ENCODE measurements at regions not wholly inside any gene's neighbourhood (a gene's known extent, or its start where the extent isn't known, plus 50 kb on each side); places are given as distances from the start of the nearest gene placed in this dataset.

DNA sequence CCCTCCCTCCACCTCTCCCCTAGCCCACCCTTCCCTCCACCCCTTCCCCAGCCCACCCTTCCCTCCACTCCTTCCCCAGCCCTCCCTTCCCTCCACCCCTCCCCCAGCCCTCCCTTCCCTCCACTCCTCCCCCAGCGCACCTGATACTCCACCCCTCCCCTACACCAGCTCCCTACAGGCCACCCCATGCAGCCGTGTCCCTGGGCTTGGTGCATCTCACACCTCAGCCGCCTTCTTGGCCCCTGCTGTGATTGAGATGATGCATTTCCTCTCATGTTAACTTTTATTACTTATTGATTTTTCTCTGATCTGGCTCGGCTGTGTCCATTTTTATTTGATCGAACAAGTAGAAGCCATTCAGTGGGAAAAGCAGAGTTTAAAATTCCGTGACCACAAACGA, 243.8 kb downstream of the MATN1 start:
- no peak for DNase-seq (ENCODE audit: low read depth)

DNA sequence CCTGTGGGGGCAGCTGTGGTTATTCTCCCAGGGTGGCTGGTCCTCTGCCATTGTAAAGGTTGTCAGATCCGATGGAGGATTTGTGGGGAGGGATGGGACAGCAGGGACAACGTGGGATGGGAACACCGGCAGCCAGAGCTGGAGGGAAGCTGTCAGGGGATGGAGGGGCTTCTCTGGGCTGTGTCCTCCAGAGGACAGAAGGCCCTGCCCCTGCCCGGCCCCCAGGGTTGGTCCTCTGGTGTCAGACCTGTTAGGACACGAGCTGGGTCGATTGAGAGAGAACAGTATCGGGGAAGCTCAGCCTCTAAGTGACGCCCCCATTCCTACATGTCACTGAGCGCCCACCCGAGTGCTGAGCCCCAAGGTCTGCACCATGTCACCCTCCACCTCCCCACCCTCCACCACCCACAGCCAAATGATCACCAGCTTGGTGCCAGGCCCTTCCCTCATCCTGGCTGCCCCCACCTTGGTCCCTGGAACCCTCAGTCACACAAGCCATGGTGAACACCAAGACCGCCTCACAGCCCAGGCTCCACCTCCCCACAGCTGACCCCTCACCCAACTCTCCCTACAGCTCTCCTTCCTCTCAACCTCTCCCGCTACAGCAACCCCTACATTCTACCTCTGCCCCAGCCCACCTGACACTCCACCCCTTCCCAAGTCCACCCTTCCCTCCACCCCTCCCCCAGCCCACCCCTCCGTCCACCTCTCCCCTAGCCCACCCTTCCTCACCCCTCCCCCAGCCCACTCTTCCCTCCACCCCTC, 244.4 kb downstream of the MATN1 start:
- DNase-seq (ENCODE audit: low read depth) = no peak

DNA sequence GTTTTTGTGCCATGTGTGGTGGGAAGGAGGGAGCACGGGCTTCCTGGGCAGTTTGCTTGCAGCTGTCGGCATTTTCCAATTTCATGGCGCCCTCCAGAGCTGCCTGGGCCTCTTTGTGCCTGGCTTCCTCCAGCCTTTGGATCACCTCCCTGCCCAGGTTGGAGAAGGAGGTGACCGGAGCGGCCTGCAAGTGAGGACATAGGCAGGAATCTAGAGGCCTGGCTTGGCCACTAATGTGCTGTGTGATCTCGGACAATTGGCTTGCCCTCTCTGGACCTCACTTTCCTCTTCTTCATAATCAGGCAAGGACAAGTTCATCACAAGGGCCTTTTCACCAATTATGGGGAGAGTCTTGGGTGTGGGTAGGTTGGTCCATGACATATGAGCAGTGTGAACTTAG, 245.1 kb downstream of the MATN1 start:
- no peak for DNase-seq (ENCODE audit: low read depth)

DNA sequence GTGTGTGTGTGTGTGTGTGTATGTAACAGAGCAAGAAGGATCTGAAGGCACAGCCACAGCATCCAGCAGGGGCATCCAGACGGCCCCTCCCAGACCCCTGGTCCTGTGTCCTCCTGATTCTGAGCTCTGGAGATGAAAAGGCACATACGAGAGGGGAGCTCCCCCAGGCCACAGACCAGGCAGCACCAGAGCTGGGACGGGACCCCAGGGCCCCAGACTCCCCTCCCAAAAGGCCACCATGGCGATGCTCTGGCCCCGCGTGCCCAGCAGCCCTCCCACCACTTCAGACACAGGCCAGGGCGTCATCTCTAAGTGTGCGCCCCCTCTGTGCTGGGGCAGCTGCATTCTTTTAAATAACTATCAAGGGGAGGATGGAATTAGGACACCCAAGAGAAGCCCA, 245.8 kb downstream of the MATN1 start:
- no peak for DNase-seq (ENCODE audit: low read depth)

DNA sequence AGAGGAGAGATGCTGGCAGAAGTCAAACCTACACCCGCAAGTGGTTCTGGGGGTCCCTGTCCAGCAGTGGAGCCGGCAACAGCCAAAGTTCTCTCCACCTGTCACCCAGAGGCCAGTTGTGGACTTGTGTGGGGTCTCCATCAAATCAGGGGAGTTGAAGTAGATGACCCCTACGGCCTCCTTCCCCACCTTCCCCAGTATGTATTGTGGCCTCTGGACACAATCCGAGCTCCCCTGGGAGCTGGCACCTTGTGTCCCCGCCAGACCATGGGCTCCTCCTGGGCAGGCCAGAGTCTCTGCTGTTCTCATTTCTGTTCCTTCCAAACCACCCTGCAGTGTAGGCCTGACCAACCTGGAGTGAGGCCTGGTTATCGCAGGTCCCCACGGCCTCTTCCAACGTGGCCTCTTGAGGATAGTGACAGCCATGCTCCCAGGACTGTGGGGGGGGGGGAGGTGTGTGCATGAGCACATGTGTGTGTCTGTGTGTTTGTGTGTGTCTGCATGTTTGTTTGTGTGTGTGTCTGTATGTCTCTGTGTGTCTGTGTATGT, 246.4 kb downstream of the MATN1 start:
- DNase-seq (ENCODE audit: low read depth) = no peak

DNA sequence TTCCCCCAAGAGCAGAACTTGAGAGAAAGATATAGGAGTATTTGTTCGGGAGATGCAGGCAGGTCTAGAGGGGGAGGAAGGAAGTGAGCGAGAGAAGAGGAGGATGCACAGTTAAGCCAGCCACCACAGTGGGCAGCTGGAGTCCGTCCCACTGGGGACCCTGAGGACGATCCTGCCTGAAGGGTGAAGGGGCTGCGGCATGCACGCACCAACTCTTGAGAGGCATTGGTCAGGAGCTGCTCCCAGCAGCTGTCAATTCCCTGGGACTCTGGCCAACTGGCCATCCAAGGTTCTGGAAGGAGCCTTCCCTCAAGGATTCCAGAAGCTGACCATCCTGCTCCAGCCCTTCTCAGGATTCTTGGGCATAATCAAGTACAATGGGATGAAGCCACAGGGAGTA, 246.9 kb downstream of the MATN1 start:
- DNase-seq (ENCODE audit: low read depth) = no peak

DNA sequence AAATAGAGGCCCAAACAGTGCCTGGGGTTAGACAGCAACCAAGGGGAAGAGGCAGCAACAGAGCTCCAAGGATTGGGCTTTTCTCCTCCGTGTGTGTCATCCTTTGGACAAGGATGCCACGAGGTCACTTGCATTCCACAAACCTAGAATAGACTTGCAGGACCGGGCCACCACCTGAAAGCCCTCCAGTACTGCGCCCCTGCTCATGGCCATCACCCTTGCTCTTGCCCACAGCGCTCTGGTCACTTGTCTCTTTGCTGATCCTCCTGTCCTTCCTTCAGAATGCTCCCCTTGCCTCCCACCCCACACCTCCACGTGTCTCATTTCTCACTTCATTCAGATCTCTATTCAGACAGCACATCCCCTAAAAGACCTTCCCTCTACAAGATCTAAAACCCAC, 247.4 kb downstream of the MATN1 start:
- DNase-seq (ENCODE audit: low read depth) = no peak

DNA sequence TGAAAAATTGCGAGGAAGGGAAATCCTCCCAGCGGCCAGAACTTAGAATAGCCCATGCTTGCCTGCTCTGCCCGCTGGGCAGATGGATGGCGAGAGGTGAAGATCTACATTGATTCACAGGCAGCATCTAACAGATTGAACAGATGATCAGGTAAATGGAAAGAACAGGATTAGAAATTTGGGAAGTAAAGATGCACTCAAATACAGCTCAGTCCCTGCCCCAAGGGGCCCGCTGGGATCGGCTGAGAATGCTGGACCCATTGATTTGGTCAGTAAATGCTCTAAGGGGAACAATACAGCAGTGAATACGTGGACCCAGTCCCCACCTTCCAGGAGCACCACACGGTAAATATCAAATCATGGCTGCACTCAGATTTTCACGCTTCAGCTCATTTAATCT, 248.2 kb downstream of the MATN1 start:
- no peak for DNase-seq (ENCODE audit: low read depth)

DNA sequence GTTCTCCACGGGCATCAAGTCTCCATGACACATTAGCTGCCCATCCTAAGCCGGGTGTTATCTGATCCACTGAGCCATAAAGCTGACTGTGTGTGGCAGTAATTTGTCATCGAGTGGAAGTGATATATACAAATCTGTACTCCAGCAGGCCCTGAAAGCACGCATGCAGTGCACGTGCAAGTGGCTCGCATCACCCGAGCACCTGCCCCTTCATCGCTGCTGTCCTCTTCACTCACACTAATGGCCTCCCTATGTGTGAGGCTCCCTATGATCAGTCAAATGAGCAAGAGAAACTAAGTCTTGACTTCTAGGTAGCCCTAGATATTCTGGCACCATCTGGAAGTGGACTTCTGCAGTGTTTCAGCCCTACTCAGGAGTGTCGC, 248.6 kb downstream of the MATN1 start:
- DNase-seq (ENCODE audit: low read depth) = no peak

DNA sequence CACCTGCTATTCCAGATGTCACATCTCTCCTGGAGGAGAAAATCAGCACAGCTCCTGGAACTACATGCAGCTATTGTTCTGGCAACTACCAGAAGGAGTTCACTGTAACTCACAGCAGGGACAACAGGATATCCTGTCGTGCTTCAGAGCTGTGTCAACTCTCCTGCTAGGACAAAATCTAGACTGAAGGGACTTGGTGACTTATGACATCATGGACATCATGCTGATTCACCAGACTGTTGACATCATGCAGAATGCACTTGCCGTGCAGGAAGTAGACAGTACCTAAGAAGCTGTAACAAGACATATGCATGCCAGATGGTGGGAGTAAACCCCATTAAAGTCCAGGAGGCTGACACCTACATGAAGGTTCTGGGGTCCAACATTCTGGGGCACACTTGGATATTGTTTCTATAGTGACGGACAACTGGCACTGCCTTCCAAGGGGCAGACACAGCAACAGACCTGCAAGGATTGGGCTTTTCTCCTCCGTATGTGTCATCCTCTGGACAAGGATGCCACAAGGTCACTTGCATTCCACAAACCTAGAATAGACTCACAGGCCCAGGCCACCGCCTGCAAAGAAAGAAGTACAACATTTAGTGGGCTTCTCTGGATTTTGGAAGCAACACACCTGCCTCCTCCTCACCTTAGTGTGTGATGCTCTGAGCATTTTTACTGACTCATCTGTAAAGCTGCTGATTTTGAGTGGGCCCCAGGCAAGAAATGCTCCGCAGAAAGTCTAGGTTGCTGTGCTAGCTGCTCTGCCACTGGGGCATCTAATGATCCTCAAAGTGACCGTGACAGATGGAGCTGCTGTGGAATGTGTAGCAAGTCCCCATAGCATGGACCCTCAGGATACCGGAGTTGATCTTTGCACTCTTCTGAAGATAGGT, 249.2 kb downstream of the MATN1 start:
- no peak for DNase-seq (ENCODE audit: low read depth)

DNA sequence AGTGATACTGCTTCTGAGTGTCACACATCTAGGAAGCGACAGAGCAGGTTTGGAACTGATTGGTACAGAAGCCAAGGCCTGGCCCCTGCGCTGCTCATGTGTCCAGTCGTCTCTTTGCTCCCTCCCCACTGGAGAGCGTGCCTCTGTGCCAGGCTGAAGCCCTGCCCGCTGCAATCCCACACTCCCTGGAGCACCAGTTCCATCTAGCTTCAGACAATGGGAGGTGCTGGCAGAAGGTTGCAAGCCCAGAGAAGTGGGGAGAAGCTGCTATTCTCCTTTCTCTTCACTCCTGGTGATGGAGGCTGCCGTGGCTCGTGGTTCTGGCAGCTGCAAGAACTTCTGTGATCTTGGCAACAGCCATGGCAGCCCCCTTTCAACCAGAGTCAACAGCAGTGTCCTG, 250.9 kb downstream of the MATN1 start:
- DNase-seq (ENCODE audit: low read depth) = no peak

DNA sequence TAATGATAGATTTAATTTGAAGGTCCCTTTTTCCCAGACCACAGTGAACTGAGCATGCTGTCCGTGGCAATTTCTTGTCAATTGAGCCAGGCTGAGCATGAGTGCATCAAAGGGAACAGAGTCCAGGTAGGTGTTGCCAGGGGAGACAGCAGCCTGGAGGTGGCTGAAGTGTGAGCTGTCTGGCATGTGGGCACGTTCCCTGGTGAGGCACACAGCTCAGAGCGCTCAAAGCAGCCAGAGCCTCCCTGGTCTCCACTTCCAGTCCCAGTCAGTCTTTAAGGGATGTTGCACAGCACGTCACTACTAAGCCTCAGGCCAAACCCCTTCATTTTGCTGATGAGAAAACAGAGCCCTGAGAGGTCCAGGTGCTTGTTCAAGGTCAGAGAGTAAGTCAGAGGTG, 251.4 kb downstream of the MATN1 start:
- DNase-seq (ENCODE audit: low read depth) = no peak

DNA sequence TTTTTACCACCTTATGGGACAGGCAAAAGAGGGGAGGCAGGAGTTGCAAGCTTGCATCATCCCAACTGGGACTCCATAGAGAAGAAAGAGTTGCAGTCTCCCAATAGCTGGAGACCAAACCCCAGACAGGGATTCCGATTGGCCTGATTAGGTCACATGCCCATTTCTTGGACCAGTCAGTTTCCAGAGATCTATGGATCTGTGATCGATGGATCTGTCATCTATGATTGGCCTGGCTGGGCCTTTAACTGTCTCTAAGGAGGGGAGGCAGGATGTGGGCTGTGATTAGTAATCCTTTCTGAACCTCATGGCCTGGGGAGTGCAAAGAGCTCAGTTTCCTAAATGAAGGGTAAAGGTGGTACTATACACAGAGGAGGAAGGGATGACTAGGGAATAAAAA, 252.1 kb downstream of the MATN1 start:
- no peak for DNase-seq (ENCODE audit: low read depth)

DNA sequence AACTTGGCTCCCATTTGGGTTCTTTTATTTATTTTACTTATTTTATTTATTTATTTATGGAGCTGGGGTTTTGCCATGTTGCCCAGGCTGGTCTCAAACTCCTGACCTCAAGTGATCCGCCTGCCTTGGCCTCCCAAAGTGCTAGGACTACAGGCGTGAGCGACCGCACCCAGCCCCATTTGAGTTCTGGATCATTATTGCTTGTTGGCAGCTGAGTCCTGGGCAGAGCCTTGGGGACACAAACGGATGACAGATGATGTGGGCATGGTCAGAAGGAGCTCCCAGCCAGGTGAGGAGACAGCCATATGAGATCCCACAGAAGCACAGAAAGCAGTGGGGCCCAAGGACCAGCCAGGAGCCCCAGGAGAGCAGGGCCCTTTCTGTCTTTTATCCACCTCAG, 254.0 kb downstream of the MATN1 start:
- DNase-seq (ENCODE audit: low read depth) = no peak

DNA sequence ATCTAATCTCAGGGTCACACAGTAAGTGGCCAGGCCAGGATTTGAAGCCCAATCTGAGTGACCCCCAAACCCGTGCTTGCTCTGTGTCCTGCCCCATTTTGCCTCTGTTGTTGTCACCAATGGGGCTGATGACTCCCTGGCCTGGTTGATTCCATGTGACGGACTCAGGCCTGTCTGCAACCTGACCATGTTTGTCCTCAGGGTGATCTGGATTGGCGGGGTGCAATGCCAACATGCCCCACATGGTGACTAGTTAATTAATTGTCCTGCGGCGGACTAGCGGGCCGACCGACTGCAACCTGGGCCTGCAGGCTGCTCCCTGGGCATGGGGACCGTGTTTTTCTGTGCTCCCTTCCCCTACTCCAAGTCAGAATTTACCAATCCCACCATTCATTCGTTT, 256.3 kb downstream of the MATN1 start:
- no peak for DNase-seq (ENCODE audit: low read depth)

DNA sequence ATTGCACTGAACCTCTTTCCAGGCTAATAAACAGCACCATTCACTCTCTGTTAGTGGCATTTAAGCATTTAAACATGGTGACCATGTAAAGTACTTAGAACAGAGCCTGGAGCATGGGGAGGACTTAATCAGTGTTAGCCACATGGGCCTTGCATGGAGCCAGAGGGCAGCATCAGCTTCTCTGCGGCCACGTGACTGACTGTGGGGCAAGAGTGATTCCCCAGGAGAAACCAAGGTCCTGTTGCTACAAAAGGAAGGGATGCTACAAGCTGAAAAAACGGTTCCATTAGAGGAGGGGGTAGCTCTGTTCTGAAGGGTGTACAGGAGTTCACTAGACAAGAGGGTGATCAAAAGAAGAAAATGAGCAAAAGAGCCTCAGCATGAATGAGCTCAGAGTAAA, 256.8 kb downstream of the MATN1 start:
- DNase-seq (ENCODE audit: low read depth) = no peak

DNA sequence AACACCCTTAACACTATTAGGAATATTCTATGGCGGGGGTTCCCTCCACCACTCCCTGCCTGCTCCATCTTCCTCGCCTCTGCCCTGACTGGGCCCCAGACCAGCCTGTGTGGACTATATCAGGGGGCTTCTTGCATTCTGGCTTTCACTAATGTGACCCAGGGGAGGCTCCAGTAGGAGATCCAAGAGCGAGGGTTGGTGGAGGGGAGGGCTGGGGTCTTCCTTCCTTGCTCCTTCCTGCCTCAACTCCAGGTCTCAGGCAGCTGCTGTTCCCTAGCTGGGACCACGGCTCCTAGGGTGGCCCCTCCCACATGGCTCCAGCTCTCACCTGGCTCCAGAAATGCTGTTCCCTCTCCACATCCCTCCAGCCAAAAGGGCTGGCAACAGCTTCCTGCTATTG, 257.4 kb downstream of the MATN1 start:
- no peak for DNase-seq (ENCODE audit: low read depth)

DNA sequence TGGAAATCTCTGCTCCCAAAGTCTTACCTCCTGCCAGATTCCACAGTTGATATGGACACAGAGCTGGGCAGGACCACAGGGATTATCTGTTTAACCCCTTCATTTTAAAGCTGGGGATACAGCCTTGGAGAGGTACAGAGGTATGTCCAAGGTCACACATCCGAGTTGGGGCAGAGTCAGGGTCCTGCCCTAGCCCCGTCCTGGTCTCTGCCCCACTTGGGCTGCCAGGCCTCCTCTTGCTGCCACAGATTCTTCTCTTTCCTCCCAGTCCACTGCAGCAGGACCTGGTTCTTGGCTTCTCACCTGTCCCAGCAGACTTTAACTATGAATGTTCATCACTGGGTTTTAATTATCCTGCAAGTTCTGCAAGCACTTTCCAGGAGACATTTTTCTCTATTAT, 258.3 kb downstream of the MATN1 start:
- no peak for DNase-seq (ENCODE audit: low read depth)

DNA sequence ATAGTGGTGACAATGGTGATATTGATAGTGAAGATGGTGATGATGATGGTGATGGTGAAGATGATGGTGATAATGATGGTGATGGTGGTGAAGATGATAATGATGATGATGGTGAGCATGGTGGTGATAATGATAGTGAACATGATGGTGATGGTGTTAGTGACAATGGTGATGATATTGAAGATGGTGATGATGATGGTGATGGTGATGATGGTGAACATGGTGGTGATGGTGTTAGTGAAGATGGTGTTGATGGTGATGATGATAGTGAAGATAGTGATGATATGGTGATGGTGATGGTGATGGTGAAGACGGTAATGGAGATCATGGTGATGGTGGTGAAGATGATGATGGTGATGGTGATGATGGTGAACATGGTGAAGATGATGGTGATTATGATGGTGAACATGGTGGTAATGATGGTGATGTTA, 259.2 kb downstream of the MATN1 start:
- DNase-seq (ENCODE audit: low read depth) = no peak

DNA sequence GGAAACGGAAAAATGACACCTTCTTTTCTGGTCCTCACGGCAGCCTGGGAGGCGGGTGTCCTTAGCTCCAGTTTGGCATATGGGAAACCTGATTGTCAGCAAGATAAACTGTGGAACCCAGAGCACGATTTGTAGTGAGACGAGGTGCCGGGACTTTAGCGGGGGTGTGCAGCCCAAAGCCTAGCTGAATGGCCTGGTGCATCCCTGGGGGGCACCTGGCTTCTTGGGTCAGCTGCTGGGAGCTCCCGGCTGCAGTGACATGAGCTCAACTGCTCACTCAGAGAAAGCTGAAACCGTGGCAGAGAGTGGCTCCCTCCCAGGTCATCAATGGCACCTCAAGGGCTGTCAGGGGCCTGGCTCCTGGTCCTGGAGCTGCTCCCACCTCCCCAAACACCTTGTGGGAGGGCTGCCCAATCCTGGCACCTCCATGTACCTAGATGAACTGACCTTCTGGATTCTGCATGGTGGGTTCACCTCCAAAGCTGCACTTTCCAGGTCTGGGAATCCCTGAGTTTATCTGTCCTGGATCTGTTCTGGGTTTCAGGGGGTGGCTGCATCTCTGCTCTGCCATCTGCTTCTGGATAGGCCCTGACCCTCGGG, 260.5 kb downstream of the MATN1 start:
- no peak for DNase-seq (ENCODE audit: low read depth)

DNA sequence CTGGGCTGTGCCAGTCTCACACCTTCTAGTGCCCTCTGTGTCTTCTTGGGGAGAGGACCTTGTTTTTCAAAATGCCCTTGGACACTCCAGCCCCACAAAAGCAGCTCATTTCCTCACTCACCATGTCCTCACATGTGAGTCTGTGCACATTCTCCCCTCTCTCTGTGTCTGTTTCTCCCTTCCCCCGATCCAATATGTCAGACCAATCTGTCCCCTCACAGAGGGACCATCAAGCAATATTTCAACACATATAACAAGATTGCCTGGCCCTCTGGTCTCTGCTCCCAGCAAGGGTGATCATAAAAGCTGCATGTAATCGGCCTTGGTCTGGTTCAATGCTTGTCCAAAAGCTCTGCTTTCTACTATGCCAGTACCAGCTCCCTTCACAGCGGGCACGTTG, 261.2 kb downstream of the MATN1 start:
- no peak for DNase-seq (ENCODE audit: low read depth)

DNA sequence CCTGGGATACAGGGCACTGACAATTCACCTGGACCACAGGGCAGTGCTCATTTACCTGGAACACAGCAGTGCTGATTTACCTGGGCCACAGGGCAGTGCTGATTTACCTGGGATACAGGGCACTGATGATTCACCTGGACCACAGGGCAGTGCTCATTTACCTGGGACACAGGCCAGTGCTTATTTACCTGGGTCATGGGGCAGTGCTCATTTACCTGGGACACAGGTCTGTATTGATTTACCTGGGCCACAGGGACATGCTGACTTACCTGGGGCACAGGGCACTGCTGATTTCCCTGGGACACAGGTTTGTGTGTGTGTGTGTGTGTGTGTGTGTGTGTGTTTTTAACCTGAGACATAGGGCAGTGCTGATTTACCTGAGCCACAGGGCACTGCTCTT, 261.7 kb downstream of the MATN1 start:
- no peak for DNase-seq (ENCODE audit: low read depth)

DNA sequence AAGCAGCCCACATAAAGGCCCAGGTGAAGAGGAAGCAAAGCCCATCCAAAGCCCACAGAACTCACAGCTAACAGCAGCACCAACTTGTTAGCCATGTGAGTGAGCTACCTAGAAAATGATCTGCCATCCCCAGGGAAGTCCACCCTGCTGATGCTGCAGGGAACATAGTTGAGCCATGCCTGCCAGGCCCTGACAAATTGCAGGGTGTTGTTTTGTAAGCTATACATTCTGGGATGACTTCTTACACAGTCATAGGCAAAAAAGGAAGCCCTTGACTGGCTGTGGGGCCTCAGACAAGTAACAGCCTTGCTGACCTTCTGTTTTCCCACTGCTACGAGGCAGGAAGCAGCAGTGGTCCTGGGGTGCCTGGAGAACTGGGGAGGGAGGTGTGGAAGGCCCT, 262.7 kb downstream of the MATN1 start:
- no peak for DNase-seq (ENCODE audit: low read depth)

Measured in fibroblast of gingiva (primary cell).